ENCODE measurements at regions not wholly inside any gene's neighbourhood (a gene's known extent, or its start where the extent isn't known, plus 50 kb on each side); places are given as distances from the start of the nearest gene placed in this dataset.

GRCh38 chr21:14684071-14684470 is 138.0 kb upstream of the SAMSN1 start:
- TF ChIP-seq POLR2A (IDR thresholded peaks at IDR 0.05) (no peak), CTCF (IDR thresholded peaks at IDR 0.05) (no peak)
